Activated CD4-positive, alpha-beta T cell treated with anti-CD3 and anti-CD28 coated beads, Interleukin-2, Interleukin-6, amounts not matched to agents 100 ng/mL and 50 ng/mL, durations not matched to agents 16 hours and 8 hours (primary cell): ENCODE measurements at regions not wholly inside any gene's neighbourhood (a gene's known extent, or its start where the extent isn't known, plus 50 kb on each side); places are given as distances from the start of the nearest gene placed in this dataset.

Experiments used
- DNase-seq: peaks from one replicate; pipeline ENCODE4 v3.0.0-alpha.2; 2020

GRCh38 chr5:125549322-125549911 lies 803.0 kb upstream of the ZNF608 start:
- DNase-seq: no peak

- no peak for DNase-seq
Measured at GRCh38 chr5:125550274-125550673, 803.8 kb upstream of the ZNF608 start.

- DNase-seq: no peak
Measured at GRCh38 chr5:125551246-125551645, 804.8 kb upstream of the ZNF608 start.

- no peak for DNase-seq
Measured at GRCh38 chr5:125551797-125552196, 805.4 kb upstream of the ZNF608 start.

GRCh38 chr5:125552486-125552885 lies 806.0 kb upstream of the ZNF608 start:
- no peak for DNase-seq

- no peak for DNase-seq
Measured at GRCh38 chr5:125554355-125554754, 807.9 kb upstream of the ZNF608 start.

- DNase-seq: no peak
Measured at GRCh38 chr5:125555591-125555990, 809.2 kb upstream of the ZNF608 start.

- DNase-seq: no peak
Measured at GRCh38 chr5:125558016-125558415, 811.6 kb upstream of the ZNF608 start.

GRCh38 chr5:125558466-125558865 lies 812.0 kb upstream of the ZNF608 start:
- DNase-seq: no peak

- DNase-seq: no peak
Measured at GRCh38 chr5:125559296-125559695, 812.9 kb upstream of the ZNF608 start.

GRCh38 chr5:125560476-125561225 lies 814.2 kb upstream of the ZNF608 start:
- DNase-seq: no peak

GRCh38 chr5:125564317-125564975 lies 818.0 kb upstream of the ZNF608 start:
- DNase-seq: no peak

GRCh38 chr5:125574491-125575044 lies 828.1 kb upstream of the ZNF608 start:
- no peak for DNase-seq

GRCh38 chr5:125575171-125575890 lies 828.9 kb upstream of the ZNF608 start:
- DNase-seq: no peak

GRCh38 chr5:125575891-125576505 lies 829.6 kb upstream of the ZNF608 start:
- no peak for DNase-seq

- DNase-seq: no peak
Measured at GRCh38 chr5:125576822-125577221, 830.4 kb upstream of the ZNF608 start.

- DNase-seq: no peak
Measured at GRCh38 chr5:125578551-125578950, 832.1 kb upstream of the ZNF608 start.

GRCh38 chr5:125579182-125579581 lies 832.7 kb upstream of the ZNF608 start:
- no peak for DNase-seq

- no peak for DNase-seq
Measured at GRCh38 chr5:125581311-125581710, 834.9 kb upstream of the ZNF608 start.

GRCh38 chr5:125582352-125582751 lies 835.9 kb upstream of the ZNF608 start:
- no peak for DNase-seq

- no peak for DNase-seq
Measured at GRCh38 chr5:125583321-125584139, 837.1 kb upstream of the ZNF608 start.

GRCh38 chr5:125584140-125584520 lies 837.7 kb upstream of the ZNF608 start:
- DNase-seq: no peak
